ENCODE measurements at regions not wholly inside any gene's neighbourhood (a gene's known extent, or its start where the extent isn't known, plus 50 kb on each side); places are given as distances from the start of the nearest gene placed in this dataset.

DNA sequence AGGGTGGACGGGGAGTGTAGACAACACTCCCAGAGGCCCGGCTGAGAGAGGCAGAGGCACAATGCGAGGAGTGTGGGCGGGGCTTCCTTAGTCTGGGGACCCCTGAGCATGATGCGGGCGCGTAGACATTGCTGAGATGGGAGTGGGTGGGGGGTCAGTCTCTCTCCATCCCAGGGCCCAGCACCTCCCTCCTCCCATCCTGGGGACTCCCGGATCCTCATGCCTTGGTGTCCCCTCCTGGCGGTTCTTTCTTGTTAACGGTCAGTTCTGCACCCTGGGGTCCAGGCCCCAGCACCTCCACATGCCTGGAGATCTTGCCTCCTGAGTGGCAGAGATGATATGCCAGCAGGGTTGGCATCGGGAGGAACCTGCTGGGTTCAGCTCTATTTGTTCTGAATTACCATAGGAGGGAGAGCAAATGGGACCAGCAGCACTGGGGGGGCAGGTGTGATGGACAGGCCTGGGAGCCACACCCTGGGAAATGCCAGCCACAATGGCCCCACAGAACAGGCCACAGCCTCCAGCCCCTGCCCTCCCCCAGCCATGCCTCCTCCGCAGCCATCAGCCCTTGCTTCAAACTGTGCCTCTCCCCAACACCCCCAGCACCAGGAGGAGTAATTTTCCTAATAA is 55.7 kb downstream of the RTL6 start:
- DNase-seq (ENCODE audit: low read depth), result no peak

- no peak for DNase-seq (ENCODE audit: low read depth)
Observed at GRCh38 chr22:44441401-44442185, 56.4 kb downstream of the RTL6 start.

- DNase-seq (ENCODE audit: low read depth), result peak; percentile 9
Observed at GRCh38 chr22:44440224-44441160, 57.5 kb downstream of the RTL6 start.

DNA sequence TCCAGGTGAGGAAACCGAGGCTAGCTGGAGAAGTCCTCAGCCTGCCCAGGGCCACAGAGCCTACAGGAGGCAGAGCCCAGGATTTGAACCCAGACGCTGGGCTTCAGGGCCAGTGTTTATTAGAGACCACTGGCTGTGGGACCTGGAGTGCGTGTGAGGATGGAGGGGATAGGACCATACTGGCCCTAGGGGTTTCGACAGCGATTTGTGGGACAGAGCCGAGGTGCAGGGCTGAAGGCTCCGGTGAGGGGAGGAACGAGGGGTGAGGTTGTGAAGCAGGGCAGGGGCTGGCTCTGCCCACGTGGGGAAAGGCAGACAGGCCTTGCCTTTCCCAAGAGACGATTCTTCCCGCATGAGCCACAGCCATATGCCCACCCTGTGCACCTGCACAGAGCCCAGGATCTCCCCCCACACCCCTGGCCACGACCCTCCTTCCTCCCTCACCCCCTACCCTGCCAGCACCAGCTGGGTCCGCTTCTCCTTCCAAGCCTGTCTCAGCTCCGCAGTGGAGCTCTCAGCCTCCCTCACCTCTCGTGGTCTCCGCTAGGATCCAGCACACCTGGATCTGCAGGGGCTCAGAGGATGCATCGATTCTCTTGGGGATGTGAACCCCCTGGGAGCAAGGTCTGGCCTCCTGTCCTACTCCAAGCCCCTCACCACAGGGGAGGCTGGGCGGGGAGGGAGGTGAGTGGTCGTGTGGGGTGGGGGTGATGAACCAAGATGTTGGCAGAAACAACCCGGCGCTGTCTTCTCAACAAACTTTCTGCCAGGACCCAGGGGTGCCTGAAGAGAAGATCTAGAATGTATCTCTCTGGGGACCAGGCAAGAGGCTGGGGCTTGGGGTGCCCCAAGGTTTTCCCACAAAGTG is 58.4 kb downstream of the RTL6 start:
- no peak for DNase-seq (ENCODE audit: low read depth)

DNA sequence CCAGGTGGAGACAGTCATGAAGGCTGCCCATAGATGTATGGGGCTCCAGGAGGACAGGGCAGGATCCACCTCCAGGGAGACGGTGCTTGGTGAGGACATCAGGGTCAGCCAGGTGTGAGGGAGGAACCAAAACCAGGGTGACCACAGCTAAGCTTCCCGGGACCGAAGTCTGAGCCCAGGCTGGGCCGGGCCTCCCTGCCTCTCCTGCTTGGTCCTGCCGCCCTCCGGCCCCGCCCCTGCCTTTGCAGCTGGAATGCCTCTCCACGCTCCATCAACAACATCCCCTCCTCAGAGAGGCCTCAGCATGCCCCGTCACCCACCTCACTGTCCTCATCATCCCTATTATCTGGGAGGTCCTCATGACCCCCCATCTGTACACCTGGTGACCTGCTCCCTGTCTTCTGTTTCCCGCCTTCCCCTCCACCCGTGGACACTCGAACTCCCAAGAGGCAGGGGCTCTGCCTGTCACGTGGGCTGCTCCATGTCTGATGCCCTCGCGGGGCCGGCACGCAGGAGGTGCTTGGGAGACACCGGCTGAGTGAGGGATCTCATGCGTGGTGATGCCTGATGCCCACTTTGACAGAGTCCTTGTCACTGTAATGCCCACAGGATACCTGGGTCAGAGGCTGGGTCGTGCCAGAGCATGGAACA is 59.4 kb downstream of the RTL6 start:
- DNase-seq (ENCODE audit: low read depth), result no peak

- no peak for DNase-seq (ENCODE audit: low read depth)
Observed at GRCh38 chr22:44438056-44438455, 60.0 kb downstream of the RTL6 start.

- DNase-seq (ENCODE audit: low read depth), result peak; percentile 16
Observed at GRCh38 chr22:44437216-44438055, 60.6 kb downstream of the RTL6 start.

GRCh38 chr22:44436736-44437135 is 61.3 kb downstream of the RTL6 start:
- no peak for DNase-seq (ENCODE audit: low read depth)

DNA sequence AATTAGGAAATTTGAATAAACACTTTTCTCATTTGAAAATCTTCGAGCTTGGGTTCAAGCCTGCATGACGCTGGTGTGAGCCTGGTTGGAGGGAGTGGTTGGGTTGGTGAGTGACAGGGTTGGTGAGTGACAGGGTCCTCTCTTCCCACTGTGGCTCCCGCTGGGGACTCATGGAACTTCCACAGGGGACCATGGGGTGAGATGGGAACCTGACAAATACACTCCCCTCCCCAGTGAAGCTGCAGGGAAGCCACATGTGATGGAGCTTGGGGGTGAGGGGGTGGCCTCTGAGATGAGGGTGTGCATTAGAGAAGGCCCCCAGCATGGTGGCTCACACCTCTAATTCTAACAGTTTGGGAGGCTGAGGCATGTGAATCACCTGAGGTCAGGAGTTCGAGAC is 66.8 kb downstream of the RTL6 start:
- DNase-seq (ENCODE audit: low read depth), result no peak

GRCh38 chr22:44430716-44431115 is 67.3 kb downstream of the RTL6 start:
- no peak for DNase-seq (ENCODE audit: low read depth)

GRCh38 chr22:44429941-44430587 is 68.0 kb downstream of the RTL6 start:
- DNase-seq (ENCODE audit: low read depth), result no peak

DNA sequence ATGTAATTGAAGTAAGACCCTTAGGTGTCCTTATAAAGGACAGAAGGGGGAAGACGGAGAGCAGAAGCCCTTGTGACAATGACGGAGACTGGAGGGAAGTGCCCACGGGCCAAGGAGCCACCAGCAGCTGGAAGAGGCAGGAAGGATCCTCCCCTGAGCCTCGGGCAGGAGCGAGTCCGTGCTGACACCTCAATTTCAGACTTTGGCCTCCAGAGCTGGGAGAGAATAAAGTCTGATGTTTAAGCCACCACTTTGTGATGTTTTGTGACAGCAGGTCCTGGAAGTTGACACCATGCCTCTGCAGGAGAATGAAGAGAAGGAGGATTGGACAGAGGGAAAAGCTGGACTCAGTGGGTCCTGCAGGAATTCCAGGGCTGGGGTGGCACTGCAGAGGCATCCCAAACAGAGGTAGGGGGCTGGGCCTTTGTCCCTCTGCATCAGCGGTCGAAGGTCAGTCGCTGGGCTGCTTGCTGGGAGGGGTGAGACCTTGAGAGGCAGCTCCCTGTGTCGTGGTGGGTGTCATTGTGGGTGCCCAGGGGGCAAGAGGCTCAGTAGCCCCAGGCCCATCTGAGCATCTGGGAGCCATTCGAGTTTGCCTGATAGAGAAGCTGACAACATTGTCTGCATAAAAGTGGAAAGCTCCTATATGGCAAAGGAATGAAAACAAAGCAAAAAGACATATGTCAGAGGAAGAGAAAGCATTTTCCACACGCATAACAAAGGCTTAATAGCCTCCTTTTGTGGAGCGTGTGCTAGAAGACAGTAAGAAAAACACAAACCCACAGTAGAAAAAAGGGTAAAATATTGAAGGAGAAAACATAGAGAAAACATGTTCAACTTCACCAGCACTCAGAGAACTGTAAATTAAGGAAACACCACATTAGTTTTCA is 68.8 kb downstream of the RTL6 start:
- no peak for DNase-seq (ENCODE audit: low read depth)

- no peak for DNase-seq (ENCODE audit: low read depth)
Observed at GRCh38 chr22:44427611-44428470, 70.2 kb downstream of the RTL6 start.

DNA sequence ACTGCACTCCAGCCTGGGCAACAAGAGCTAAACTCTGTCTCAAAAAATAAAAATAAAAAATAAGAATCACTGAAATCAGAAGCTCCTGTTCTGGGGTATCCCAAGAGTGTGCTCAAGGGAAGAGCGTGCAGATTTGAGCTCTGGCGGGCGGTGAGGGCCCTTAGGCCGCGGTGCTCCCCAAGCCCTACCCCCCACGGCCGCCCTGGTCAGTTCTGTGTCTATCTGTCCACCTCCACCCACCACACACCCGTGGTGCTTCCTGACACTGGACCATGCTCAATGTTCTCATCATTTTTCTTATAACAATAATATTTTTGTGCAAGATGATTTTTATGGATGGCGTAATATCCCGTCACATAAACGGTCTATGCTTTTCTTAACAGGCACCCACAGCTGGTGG is 71.1 kb downstream of the RTL6 start:
- no peak for DNase-seq (ENCODE audit: low read depth)

- DNase-seq (ENCODE audit: low read depth), result no peak
Observed at GRCh38 chr22:44425694-44426045, 72.4 kb downstream of the RTL6 start.

DNA sequence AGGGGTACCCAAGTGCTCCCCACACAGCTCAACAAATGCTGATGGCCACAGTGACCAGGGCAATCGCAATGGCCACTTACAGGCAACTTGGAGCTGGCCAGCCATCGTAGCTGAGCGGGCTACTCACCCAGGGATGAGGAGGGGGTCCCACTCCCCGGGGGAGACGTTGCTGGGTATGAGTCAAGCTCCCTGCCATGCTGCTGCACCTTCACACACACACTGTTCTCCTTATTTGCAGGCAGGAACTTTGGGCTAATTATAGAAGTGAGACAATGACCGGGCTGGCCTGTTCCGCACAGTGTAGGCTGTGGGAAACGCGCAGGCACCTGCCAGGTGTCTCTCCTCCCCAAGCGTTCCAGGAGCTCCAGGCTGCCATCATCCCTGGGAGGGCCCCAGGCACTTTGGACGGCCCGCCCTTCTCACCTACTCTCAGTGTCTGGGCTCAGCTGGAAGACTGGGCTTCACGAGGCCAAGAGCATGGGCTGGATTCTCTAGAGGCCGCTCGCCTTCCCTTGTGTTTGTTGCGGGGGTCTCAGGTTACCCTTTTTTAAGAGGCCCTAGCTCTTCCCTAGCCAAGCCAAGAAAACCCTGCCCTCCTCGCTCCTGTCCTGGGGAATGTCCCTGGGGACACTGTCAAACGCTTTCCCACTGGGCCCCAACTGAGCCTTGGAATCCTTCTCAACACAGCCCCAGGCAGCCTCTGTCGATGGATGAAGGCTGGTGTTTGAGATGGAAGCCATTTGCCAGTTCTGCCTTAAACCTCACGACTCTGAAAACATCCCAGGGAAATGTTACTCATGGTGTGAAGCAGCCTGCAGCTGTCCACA is 73.0 kb downstream of the RTL6 start:
- DNase-seq (ENCODE audit: low read depth), result peak; percentile 13

- no peak for DNase-seq (ENCODE audit: low read depth)
Observed at GRCh38 chr22:44424359-44424682, 73.7 kb downstream of the RTL6 start.
